ENCODE measurements at regions not wholly inside any gene's neighbourhood (a gene's known extent, or its start where the extent isn't known, plus 50 kb on each side); places are given as distances from the start of the nearest gene placed in this dataset.

DNA sequence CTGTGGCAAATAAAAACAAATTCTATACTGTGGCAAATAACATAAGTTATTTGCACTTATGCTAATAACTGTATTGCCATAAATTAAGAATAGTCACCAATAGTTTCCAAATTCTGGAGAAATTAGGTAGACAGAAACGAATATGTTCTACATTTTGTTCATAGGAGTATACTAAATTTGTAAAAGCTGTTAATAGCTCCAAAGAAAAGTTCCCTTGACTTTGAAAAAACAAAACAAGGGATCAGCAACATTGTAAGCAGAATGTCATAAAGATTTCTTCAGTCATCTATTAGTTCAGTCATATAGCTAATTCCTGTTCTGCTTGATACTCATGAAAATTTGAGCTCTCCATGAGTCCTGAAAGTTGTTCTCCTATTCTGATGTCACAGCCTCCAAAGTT lies 1472.8 kb downstream of the C4orf33 start:
- no peaks in the 10 kb centered on the region for H3K36me3 ChIP-seq (ENCODE audit: control insufficient read depth in 4 of 4, insufficient read depth in 4 of 4, low read length in 4 of 4)
- no peak overlapping the region for H3K27ac ChIP-seq (ENCODE audit: low read depth in 1 of 2, low read length in 1 of 2)
- H3K4me1 ChIP-seq (ENCODE audit: control insufficient read depth in 5 of 5, insufficient read depth in 5 of 5, low read length in 5 of 5), result peaks cover 0 to 4% (median 0%) of the 10 kb centered on the region in 5 donors
- peaks cover 0 to 6% (median 2%) of the 10 kb centered on the region in 4 donors for H3K9me3 ChIP-seq (ENCODE audit: control insufficient read depth in 4 of 4, insufficient read depth in 3 of 4, low read length in 3 of 4)
- ATAC-seq (ENCODE audit: insufficient read depth, low FRiP score) (no peak), DNase-seq (no peak)
- H3K9ac ChIP-seq (ENCODE audit: insufficient read depth in 1 of 2, low read length in 2 of 2), result no peak overlapping the region
- 70 to 79% methylated on average over 1 of the region's 1 CpG for WGBS, 2 donors
- no peaks in the 10 kb centered on the region for H3K27me3 ChIP-seq (ENCODE audit: control insufficient read depth in 3 of 3, insufficient read depth in 3 of 3, low read length in 2 of 3)
- TF ChIP-seq, protein P1, sequence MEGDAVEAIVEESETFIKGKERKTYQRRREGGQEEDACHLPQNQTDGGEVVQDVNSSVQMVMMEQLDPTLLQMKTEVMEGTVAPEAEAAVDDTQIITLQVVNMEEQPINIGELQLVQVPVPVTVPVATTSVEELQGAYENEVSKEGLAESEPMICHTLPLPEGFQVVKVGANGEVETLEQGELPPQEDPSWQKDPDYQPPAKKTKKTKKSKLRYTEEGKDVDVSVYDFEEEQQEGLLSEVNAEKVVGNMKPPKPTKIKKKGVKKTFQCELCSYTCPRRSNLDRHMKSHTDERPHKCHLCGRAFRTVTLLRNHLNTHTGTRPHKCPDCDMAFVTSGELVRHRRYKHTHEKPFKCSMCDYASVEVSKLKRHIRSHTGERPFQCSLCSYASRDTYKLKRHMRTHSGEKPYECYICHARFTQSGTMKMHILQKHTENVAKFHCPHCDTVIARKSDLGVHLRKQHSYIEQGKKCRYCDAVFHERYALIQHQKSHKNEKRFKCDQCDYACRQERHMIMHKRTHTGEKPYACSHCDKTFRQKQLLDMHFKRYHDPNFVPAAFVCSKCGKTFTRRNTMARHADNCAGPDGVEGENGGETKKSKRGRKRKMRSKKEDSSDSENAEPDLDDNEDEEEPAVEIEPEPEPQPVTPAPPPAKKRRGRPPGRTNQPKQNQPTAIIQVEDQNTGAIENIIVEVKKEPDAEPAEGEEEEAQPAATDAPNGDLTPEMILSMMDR (IDR thresholded peaks at IDR 0.05; ENCODE audit: control extremely low read depth, extremely low read depth), result no peak
- no peak overlapping the region for H3K4me3 ChIP-seq

DNA sequence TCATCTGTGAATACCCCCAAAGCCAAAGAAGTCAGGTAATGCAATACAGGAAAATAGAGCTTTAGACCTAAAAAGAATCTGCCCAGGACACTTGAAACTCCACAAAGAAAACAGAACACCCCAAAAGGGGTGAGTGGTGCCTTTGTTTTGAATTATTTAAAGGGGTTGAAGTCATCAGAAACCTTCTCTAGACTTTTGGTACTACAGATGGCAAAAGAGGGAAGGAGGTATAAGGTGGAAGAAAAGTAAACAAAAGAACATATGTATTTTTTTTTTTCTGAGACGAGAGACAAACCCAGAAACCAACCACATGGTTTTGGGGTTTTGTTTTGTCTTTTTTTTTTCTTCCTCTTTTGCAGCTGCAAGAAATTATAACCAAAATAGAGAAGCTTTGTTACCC lies 1477.8 kb downstream of the C4orf33 start:
- no peaks in the 10 kb centered on the region for H3K4me1 ChIP-seq (ENCODE audit: control insufficient read depth in 5 of 5, insufficient read depth in 5 of 5, low read length in 5 of 5)
- WGBS, 2 donors, result 35 to 58% methylated on average over 1 of the region's 1 CpG
- H3K4me3 ChIP-seq, result no peak overlapping the region

DNA sequence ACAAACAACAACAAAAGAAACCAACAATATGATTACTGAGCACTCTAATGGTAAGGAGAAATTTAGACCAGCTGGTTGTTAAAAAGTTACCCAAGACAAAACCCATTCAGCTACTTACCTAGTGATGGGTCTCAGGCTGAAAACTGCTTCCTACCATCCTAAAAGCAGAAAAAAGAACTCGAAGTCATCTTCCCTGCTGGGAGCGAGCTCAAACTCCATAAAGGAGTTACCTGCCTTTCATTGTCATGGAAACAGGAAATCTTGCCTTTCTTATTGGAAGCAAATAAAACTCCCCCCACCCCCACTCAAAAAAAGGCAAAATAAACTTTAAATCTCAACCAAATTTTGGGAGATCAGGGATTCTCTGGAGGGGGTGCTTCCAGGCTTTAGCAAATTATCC lies 1478.3 kb downstream of the C4orf33 start:
- Histone ChIP-seq H3K4me1 (ENCODE audit: control insufficient read depth in 5 of 5, insufficient read depth in 5 of 5, low read length in 5 of 5) (no peaks in the 10 kb centered on the region), H3K9ac (ENCODE audit: insufficient read depth in 1 of 2, low read length in 2 of 2) (no peak overlapping the region), H3K27me3 (ENCODE audit: control insufficient read depth in 3 of 3, insufficient read depth in 3 of 3, low read length in 2 of 3) (no peaks in the 10 kb centered on the region), H3K36me3 (ENCODE audit: control insufficient read depth in 4 of 4, insufficient read depth in 4 of 4, low read length in 4 of 4) (no peaks in the 10 kb centered on the region), H3K27ac (ENCODE audit: low read depth in 1 of 2, low read length in 1 of 2) (no peak overlapping the region), H3K4me3 (no peak overlapping the region), H3K9me3 (ENCODE audit: control insufficient read depth in 4 of 4, insufficient read depth in 3 of 4, low read length in 3 of 4) (no peaks in the 10 kb centered on the region)
- TF ChIP-seq, protein P1 (IDR thresholded peaks at IDR 0.05; ENCODE audit: control extremely low read depth, extremely low read depth), result no peak
- DNase-seq, result no peak
- no peak for ATAC-seq (ENCODE audit: insufficient read depth, low FRiP score)
- WGBS, 2 donors, result 77 to 79% methylated on average over 2 of the region's 2 CpGs

More for the DNA sequence above, 1477.8 kb downstream of the C4orf33 start:
- H3K27me3 ChIP-seq (ENCODE audit: control insufficient read depth in 3 of 3, insufficient read depth in 3 of 3, low read length in 2 of 3), result no peaks in the 10 kb centered on the region
- no peak for DNase-seq
- H3K9me3 ChIP-seq (ENCODE audit: control insufficient read depth in 4 of 4, insufficient read depth in 3 of 4, low read length in 3 of 4), result peaks cover 0 to 3% (median 0%) of the 10 kb centered on the region in 4 donors
- no peak overlapping the region for H3K27ac ChIP-seq (ENCODE audit: low read depth in 1 of 2, low read length in 1 of 2)
- ATAC-seq (ENCODE audit: insufficient read depth, low FRiP score), result no peak
- no peak overlapping the region for H3K9ac ChIP-seq (ENCODE audit: insufficient read depth in 1 of 2, low read length in 2 of 2)
- no peaks in the 10 kb centered on the region for H3K36me3 ChIP-seq (ENCODE audit: control insufficient read depth in 4 of 4, insufficient read depth in 4 of 4, low read length in 4 of 4)
- TF ChIP-seq, protein P1 (IDR thresholded peaks at IDR 0.05; ENCODE audit: control extremely low read depth, extremely low read depth), result no peak

DNA sequence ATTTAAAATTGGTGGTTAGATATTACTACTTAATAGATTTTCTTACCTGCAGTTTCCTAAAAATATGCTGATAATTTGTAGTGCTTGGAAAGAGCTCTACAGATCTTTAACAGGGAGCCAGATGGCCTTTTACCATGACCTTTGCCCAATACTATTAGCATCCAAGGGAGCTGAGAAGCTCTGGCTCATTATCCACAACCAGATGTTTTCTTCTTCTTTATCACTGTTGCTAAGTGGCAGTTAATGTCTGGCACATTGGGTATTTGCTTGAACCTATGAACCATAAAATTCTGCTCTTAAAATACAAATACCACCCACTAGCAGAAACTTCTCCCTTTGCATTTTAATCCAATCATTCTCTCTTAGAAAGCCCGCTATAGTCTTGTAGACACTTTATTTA lies 1480.3 kb downstream of the C4orf33 start:
- no peak overlapping the region for H3K9ac ChIP-seq (ENCODE audit: insufficient read depth in 1 of 2, low read length in 2 of 2)
- no peaks in the 10 kb centered on the region for H3K36me3 ChIP-seq (ENCODE audit: control insufficient read depth in 4 of 4, insufficient read depth in 4 of 4, low read length in 4 of 4)
- H3K27me3 ChIP-seq (ENCODE audit: control insufficient read depth in 3 of 3, insufficient read depth in 3 of 3, low read length in 2 of 3), result no peaks in the 10 kb centered on the region
- ATAC-seq (ENCODE audit: insufficient read depth, low FRiP score), result no peak
- WGBS, 2 donors, result 85 to 86% methylated on average over 1 of the region's 1 CpG
- TF ChIP-seq, protein P1 (IDR thresholded peaks at IDR 0.05; ENCODE audit: control extremely low read depth, extremely low read depth), result no peak
- no peak overlapping the region for H3K4me3 ChIP-seq
- H3K4me1 ChIP-seq (ENCODE audit: control insufficient read depth in 5 of 5, insufficient read depth in 5 of 5, low read length in 5 of 5), result no peaks in the 10 kb centered on the region
- no peak overlapping the region for H3K27ac ChIP-seq (ENCODE audit: low read depth in 1 of 2, low read length in 1 of 2)
- peak in 2 of 3 donors; percentile 15 to 16 for DNase-seq
- no peaks in the 10 kb centered on the region for H3K9me3 ChIP-seq (ENCODE audit: control insufficient read depth in 4 of 4, insufficient read depth in 3 of 4, low read length in 3 of 4)

All from lung (tissue), 11 donors.